Thoracic aorta (tissue), 2 donors: ENCODE measurements at regions not wholly inside any gene's neighbourhood (a gene's known extent, or its start where the extent isn't known, plus 50 kb on each side); places are given as distances from the start of the nearest gene placed in this dataset.

Source experiments
- ATAC-seq: fragments of 150-250 bp; one replicate; pipeline ENCODE4 v1.8.0; 2017; ENCODE audit warnings: low read depth; ENCODE audit not compliant: insufficient number of reproducible peaks, low FRiP score
- DNase-seq: peaks from one replicate; pipeline ENCODE4 v3.0.0-alpha.2; 2020; ENCODE audit warnings: low spot score
- H3K27ac ChIP-seq, 2 donors: fragments of 200-600 bp; sonication (generic); 1 replicate in 1 of 2; 2 replicates in 1 of 2; pipeline ENCODE4 v1.5.1; 2016; ENCODE audit warnings: mild to moderate bottlenecking in 2 of 2, moderate library complexity in 2 of 2
- H3K27me3 ChIP-seq: fragments of 200-600 bp; sonication (generic); replicated peaks from 2 replicates; pipeline ENCODE4 v1.6.0; 2016; ENCODE audit warnings: mild to moderate bottlenecking; ENCODE audit not compliant: insufficient read depth
- H3K36me3 ChIP-seq: fragments of 200-600 bp; sonication (generic); one replicate; pipeline ENCODE4 v1.5.1; 2016
- H3K4me1 ChIP-seq, 2 donors: fragments of 200-600 bp; sonication (generic); 1 replicate in 1 of 2; 2 replicates in 1 of 2; pipeline versions ENCODE4 v1.5.1 to v1.6.0; 2016; ENCODE audit warnings: low read depth in 2 of 2, mild to moderate bottlenecking in 1 of 2; ENCODE audit not compliant: control insufficient read depth in 1 of 2
- H3K4me3 ChIP-seq: fragments of 200-600 bp; sonication (generic); 2 replicates; pipeline ENCODE4 v1.5.1; 2016; ENCODE audit warnings: mild to moderate bottlenecking
- H3K9me3 ChIP-seq: fragments of 200-600 bp; sonication (generic); 2 replicates; pipeline ENCODE4 v1.5.1; 2016
- TF ChIP-seq, protein P1 (sequence below): fragments of 200-600 bp; sonication (generic); IDR thresholded peaks from one replicate; pipeline ENCODE4 v1.5.1; 2019; ENCODE audit warnings: antibody characterized with exemption

DNA sequence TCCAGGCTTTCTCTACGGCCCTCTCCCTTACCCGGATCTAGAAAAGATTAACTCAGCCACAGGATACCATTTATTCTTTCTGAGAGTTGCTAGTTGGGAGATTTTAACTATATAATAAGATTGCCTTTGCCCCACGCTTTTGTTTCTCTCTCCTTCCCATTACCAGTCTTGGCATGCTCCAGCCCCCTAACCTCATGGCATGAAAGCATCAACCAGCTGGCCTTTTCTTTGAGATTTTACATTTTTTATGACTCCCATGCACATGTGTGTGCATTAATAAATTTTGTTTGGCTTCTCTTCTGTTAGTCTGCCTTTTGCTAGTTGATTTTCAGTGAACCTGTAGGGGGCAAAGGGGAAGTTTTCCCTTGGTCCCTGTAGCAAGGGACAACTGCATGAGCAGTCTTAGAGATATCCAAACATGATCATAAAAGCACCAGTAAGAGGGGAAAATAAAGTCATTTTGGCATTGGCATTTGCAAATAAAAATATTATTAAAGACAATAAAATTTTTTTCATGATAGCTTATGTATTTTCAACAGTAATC, 73.6 kb downstream of the OXSM start:
- no peaks in the 10 kb centered on the region for H3K27me3 ChIP-seq
- no peaks in the 10 kb centered on the region for H3K9me3 ChIP-seq
- TF ChIP-seq, protein P1, sequence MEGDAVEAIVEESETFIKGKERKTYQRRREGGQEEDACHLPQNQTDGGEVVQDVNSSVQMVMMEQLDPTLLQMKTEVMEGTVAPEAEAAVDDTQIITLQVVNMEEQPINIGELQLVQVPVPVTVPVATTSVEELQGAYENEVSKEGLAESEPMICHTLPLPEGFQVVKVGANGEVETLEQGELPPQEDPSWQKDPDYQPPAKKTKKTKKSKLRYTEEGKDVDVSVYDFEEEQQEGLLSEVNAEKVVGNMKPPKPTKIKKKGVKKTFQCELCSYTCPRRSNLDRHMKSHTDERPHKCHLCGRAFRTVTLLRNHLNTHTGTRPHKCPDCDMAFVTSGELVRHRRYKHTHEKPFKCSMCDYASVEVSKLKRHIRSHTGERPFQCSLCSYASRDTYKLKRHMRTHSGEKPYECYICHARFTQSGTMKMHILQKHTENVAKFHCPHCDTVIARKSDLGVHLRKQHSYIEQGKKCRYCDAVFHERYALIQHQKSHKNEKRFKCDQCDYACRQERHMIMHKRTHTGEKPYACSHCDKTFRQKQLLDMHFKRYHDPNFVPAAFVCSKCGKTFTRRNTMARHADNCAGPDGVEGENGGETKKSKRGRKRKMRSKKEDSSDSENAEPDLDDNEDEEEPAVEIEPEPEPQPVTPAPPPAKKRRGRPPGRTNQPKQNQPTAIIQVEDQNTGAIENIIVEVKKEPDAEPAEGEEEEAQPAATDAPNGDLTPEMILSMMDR = no peak
- ATAC-seq (no peak), DNase-seq (no peak)
- H3K36me3 ChIP-seq = no peaks in the 10 kb centered on the region
- H3K4me3 ChIP-seq = no peak overlapping the region
- no peaks in the 10 kb centered on the region for H3K4me1 ChIP-seq
- no peak overlapping the region for H3K27ac ChIP-seq

DNA sequence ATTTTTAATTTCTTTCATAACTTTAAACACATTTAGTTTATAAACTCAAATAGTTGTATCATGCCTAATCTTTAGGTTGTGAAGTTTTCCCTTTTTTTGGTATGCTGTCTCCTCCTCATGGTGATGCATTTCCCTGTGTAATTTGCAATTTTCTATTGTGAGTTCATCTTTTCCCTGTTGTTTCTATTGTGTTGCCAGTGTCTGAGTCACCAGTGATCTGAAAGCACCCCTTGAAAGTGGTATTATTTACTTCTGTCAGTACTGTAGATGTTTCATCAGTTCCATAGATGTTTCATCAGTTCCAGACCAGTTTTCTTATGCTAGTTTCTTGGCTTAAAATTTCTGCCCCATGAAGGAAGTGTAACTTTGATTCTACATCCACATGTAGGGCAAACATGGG, 80.6 kb downstream of the OXSM start:
- no peaks in the 10 kb centered on the region for H3K4me1 ChIP-seq
- H3K9me3 ChIP-seq = no peaks in the 10 kb centered on the region
- H3K36me3 ChIP-seq = no peaks in the 10 kb centered on the region
- H3K4me3 ChIP-seq = no peak overlapping the region
- no peak overlapping the region for H3K27ac ChIP-seq
- no peak for DNase-seq
- TF ChIP-seq, protein P1 = no peak
- no peak for ATAC-seq
- no peaks in the 10 kb centered on the region for H3K27me3 ChIP-seq

DNA sequence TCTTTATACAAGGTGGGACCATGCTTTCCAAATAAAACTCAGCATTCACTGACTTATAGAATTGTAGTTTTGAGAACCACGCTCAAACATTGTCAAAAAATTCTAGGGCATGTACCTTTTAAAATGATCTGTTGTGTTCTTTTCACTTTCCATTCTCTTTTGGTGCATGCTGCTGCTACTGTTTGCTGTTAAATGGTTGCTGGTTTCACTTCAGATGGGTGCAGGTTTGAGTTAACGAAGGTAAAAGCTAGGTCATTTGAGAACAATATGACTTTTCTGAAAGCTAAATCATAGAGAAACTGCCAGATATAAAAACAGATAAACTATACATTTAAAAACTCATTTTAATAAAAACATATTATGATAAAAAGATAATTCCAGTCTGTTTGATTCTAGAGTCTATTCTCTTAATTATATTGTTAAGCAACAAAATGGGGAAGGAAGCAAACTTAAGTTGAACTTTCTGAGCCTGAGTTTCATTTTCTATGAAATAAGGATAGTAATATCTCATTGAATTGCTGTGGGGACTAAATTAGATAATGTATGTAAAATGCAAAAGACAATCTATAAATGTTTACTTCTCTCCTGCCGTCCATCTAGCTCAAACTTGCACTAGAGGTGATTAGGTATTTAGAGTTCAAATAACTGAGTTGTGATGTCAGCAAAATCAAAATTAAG, 82.4 kb downstream of the OXSM start:
- DNase-seq (no peak), ATAC-seq (no peak)
- Histone ChIP-seq H3K4me1 (no peaks in the 10 kb centered on the region), H3K36me3 (no peaks in the 10 kb centered on the region), H3K27ac (no peak overlapping the region), H3K4me3 (no peak overlapping the region), H3K27me3 (no peaks in the 10 kb centered on the region), H3K9me3 (no peaks in the 10 kb centered on the region)
- TF ChIP-seq, protein P1 = no peak

DNA sequence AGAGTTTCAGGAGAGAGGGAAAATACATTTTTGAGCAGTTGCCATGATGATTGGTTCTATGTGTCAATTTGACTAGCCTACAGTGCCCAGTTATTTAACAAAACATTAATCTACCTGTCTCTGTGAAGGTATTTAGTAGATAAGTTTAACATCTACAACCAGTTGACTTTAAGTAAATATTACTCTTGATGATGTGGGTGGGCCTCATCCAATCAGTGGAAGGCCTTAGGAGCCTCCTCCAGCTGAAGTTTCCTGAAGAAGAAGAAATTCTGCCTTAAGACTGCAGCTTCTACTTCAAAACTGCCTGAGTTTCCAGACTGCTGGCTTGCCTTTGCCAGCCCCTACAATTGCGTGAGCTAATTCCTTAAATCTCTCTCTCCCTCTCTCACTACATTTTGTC, 93.6 kb downstream of the OXSM start:
- no peak for ATAC-seq
- no peaks in the 10 kb centered on the region for H3K9me3 ChIP-seq
- no peaks in the 10 kb centered on the region for H3K4me1 ChIP-seq

DNA sequence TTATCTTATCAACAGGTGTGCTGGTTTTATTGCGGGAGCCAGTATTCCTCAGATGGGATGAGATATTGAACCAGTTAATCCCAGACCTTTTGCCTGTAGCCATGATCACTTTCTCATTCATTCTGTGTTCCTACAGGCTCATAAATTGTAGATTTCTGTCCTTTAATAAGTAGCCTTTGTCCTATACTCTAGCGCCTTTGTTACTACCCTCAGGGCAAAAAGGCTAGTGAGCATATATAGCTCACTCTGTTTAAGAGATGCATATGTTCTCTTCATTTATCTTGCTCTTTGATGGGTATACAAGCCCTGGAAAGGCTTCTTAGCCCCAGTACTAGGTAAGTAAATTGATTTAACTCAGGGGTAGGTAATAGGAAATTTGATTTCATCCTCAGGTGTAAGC, 95.1 kb downstream of the OXSM start:
- no peak overlapping the region for H3K4me3 ChIP-seq
- H3K36me3 ChIP-seq = no peaks in the 10 kb centered on the region
- no peak for ATAC-seq
- H3K27me3 ChIP-seq = no peaks in the 10 kb centered on the region
- H3K4me1 ChIP-seq = no peaks in the 10 kb centered on the region
- no peaks in the 10 kb centered on the region for H3K9me3 ChIP-seq
- TF ChIP-seq, protein P1 = no peak
- H3K27ac ChIP-seq = no peak overlapping the region
- DNase-seq = no peak

More for the DNA sequence above, 93.6 kb downstream of the OXSM start:
- TF ChIP-seq, protein P1 = no peak
- no peak for DNase-seq
- Histone ChIP-seq H3K36me3 (no peaks in the 10 kb centered on the region), H3K27me3 (no peaks in the 10 kb centered on the region), H3K4me3 (no peak overlapping the region), H3K27ac (no peak overlapping the region)
